Kidney epithelial cell (primary cell): ENCODE measurements at regions not wholly inside any gene's neighbourhood (a gene's known extent, or its start where the extent isn't known, plus 50 kb on each side); places are given as distances from the start of the nearest gene placed in this dataset.

Experiments used
- DNase-seq: peaks from one replicate; pipeline ENCODE4 v3.0.0-alpha.2; 2010; ENCODE audit warnings: low read depth
- H3K27me3 ChIP-seq: 2 replicates; pipeline ENCODE4 v1.6.0; 2011; ENCODE audit warnings: low read length; ENCODE audit not compliant: control insufficient read depth, insufficient read depth
- H3K36me3 ChIP-seq: 2 replicates; pipeline ENCODE4 v1.5.1; 2011; ENCODE audit warnings: low read length; ENCODE audit not compliant: control insufficient read depth, insufficient read depth
- H3K4me3 ChIP-seq: 2 replicates; pipeline ENCODE4 v1.5.1; 2011; ENCODE audit warnings: low read depth, mild to moderate bottlenecking, control low read depth, low read length
- TF ChIP-seq, protein P1 (sequence below): IDR thresholded peaks from 2 replicates; pipeline ENCODE4 v1.5.1; 2011; ENCODE audit warnings: mild to moderate bottlenecking, moderate library complexity, low read length, control low read depth, inconsistent platforms; ENCODE audit not compliant: insufficient read depth, poor library complexity, severe bottlenecking

DNA sequence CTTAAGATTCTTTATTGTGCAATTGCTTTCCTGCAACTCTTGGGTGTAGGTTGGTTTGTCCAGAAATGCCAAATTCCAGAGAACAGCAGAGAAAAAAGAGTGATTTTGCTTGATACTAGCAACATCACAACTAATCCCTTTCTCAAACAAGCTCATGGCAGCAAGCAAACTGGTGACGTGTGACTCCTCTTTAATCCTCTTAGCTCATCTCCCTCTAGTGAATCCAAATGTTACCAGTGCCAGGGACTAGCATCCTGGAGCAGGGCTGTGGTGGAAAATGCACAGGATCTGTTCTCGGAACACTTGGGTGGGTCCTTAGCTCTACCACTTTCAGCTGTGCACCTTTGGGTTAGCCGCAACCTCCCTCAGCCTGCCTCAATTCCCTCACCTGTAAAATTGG lies 204.0 kb upstream of the CCL2 start:
- DNase-seq = no peak
- TF ChIP-seq, protein P1, sequence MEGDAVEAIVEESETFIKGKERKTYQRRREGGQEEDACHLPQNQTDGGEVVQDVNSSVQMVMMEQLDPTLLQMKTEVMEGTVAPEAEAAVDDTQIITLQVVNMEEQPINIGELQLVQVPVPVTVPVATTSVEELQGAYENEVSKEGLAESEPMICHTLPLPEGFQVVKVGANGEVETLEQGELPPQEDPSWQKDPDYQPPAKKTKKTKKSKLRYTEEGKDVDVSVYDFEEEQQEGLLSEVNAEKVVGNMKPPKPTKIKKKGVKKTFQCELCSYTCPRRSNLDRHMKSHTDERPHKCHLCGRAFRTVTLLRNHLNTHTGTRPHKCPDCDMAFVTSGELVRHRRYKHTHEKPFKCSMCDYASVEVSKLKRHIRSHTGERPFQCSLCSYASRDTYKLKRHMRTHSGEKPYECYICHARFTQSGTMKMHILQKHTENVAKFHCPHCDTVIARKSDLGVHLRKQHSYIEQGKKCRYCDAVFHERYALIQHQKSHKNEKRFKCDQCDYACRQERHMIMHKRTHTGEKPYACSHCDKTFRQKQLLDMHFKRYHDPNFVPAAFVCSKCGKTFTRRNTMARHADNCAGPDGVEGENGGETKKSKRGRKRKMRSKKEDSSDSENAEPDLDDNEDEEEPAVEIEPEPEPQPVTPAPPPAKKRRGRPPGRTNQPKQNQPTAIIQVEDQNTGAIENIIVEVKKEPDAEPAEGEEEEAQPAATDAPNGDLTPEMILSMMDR = no peak
- Histone ChIP-seq H3K27me3 (no peaks in the 10 kb centered on the region), H3K36me3 (no peaks in the 10 kb centered on the region), H3K4me3 (no peak overlapping the region)

DNA sequence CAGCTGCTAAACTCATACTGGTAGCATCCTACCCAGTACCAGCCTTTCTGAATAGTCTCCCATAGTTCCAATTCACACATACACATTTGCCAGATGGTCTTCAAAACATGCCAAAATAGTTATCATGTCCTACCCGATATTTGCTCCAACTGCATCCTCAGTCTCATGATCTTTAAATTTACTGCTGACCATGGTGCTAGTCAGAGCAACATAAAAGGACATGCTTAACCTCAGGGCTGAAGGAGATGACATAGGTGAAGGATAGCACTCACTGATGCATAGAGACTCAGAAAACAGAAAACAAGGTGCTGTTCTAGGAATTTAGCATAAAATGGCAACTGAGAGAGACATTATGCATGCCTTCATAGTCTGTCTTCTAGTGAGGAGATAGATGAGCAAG lies 200.6 kb upstream of the CCL2 start:
- DNase-seq = no peak
- Histone ChIP-seq H3K4me3 (no peak overlapping the region), H3K36me3 (no peaks in the 10 kb centered on the region), H3K27me3 (no peaks in the 10 kb centered on the region)
- TF ChIP-seq, protein P1 = no peak

DNA sequence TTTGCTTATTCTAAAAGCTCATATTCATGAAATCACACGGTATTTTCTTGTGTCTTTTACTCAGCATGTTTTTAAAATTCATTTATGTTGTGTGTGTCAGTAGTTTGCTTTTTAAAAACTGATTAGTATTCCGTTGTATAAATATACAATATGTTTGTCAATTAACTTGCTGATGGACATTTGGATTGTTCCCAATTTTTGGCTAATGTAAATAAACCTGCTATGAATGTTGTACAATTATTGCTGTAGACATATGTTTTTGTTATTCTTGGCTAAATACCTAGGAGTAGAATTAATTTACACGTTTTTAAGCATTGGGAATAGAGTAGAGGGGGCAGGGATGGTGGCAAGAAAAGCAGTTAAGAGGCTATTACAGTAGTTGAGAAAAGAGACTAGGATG lies 199.5 kb upstream of the CCL2 start:
- TF ChIP-seq, protein P1 = no peak
- H3K36me3 ChIP-seq = no peaks in the 10 kb centered on the region
- no peak overlapping the region for H3K4me3 ChIP-seq
- no peaks in the 10 kb centered on the region for H3K27me3 ChIP-seq
- no peak for DNase-seq

DNA sequence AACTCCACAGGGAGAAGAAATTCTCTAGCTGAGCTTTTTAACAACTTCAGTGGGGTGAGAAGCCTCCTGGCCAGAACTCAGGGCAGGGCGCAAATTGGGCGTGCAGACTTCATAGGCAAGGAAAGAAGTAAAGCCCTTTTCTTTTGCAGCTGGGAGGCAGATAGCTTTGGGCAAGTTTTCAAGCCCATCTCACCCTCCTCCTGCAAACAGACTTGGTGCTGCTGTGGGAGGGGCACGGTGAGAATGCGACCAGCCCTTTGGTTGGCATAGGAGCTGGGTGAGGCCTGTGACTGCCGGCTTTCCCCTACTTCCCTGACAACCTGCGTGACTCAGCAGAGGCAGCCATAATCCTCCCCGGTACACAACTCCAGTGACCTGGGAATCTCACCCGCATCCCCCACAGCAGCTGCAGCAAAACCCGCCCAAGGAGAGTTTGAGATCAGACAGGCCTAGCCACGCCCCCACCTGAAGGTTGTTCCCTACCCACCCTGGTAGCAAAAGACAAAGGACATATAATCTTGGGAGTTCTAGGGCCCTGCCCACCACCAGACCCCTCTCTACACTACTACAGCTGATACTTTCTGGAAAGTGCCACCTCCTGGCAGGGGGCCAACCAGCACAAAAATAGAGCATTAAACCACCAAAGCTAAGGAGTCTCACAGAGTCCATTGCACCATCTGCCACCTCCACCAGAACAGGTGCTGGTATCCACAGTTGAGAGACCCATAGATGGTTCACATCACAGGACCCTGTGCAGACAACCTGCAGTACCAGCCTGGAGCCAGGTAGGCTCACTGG lies 195.5 kb upstream of the CCL2 start:
- no peak overlapping the region for H3K4me3 ChIP-seq
- TF ChIP-seq, protein P1 = no peak
- H3K27me3 ChIP-seq = no peaks in the 10 kb centered on the region
- no peak for DNase-seq
- no peaks in the 10 kb centered on the region for H3K36me3 ChIP-seq

DNA sequence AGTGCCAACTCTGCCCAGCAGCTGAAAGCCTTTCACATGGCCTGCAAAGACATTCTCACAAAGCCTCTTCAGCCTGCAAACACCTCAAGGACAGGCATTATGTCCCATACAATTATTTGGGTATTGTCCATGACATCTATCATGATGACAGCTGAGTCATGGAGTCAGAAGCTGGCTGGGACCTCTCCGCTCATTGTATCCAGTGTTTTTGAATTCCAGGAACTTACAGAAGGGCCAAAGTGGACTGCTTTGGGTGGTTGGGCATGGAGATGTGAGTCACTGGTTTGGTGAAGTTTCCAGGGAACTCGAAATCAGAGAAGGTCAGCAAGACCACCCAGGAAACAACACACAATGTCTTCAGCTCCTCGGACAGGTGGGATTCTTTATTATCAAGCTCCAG lies 188.6 kb upstream of the CCL2 start:
- TF ChIP-seq, protein P1 = no peak
- no peak for DNase-seq
- Histone ChIP-seq H3K4me3 (no peak overlapping the region), H3K36me3 (no peaks in the 10 kb centered on the region), H3K27me3 (no peaks in the 10 kb centered on the region)

DNA sequence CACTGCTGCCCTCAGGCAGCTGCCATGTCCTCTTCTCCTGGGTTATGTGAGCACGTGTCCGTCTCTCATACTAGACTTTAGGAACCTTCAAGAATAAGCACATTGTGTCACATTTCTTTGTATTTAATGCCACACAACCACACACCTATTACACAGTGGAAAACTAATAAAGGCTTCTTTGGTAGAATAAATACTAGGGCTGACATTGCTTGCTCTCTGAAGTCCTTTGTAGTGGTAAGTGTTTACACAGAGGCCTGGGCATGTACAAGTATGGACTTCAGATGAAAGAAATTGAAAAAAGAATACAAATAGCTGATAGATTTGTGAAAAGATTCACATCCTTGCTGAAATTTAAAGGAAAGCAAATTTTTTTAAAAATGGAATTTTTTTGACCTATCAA lies 188.1 kb upstream of the CCL2 start:
- Histone ChIP-seq H3K27me3 (no peaks in the 10 kb centered on the region), H3K4me3 (no peak overlapping the region), H3K36me3 (no peaks in the 10 kb centered on the region)
- TF ChIP-seq, protein P1 = no peak
- no peak for DNase-seq
